ENCODE measurements at regions not wholly inside any gene's neighbourhood (a gene's known extent, or its start where the extent isn't known, plus 50 kb on each side); places are given as distances from the start of the nearest gene placed in this dataset.

DNA sequence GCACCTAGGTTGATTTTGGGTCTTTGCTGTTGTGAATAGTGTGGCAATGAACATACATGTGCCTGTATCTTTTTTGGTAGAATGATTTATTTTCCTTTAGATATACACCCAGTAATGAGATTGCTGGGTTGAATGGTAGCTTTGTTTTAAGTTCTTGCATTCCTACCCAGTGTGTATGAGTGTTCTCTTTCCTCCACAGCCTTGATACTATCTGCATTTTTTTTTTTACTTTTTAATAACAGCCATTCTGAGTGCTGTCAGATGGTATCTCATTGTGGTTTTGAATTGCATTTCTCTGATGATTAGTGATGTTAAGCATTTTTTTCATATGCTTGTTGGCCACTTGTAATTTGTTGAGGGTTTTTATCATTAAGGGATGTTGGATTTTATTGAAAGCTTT, 351.8 kb upstream of the GNPDA2 start:
- Histone ChIP-seq H3K4me1 (ENCODE audit: low read depth) (no peaks in the 10 kb centered on the region), H3K36me3 (ENCODE audit: low read depth) (no peaks in the 10 kb centered on the region), H3K4me3 (no peak overlapping the region), H3K9me3 (no peaks in the 10 kb centered on the region)
- DNase-seq (no peak), ATAC-seq (no peak)
- intact Hi-C loops (cut with DNase I, micrococcal nuclease) = no loop called here
- TF ChIP-seq, protein P1, sequence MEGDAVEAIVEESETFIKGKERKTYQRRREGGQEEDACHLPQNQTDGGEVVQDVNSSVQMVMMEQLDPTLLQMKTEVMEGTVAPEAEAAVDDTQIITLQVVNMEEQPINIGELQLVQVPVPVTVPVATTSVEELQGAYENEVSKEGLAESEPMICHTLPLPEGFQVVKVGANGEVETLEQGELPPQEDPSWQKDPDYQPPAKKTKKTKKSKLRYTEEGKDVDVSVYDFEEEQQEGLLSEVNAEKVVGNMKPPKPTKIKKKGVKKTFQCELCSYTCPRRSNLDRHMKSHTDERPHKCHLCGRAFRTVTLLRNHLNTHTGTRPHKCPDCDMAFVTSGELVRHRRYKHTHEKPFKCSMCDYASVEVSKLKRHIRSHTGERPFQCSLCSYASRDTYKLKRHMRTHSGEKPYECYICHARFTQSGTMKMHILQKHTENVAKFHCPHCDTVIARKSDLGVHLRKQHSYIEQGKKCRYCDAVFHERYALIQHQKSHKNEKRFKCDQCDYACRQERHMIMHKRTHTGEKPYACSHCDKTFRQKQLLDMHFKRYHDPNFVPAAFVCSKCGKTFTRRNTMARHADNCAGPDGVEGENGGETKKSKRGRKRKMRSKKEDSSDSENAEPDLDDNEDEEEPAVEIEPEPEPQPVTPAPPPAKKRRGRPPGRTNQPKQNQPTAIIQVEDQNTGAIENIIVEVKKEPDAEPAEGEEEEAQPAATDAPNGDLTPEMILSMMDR (IDR thresholded peaks at IDR 0.05) = no peak

DNA sequence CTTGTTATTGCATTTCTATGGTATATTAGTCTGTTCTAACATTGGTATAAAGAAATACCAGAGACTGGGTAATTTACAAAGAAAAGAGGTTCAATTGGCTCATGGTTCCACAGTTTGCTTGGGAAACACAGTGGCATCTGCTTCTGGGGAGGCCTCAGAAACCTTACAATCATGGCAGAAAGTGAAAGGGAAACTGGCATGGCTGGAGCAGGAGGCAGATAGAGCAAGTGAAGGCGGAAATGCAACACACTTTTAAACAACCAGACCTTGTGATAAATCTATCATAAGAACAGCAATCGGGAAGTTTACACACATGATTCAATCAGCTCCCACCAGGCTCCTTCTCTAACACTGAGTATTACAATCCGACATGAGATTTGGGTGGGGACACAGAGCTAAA, 346.6 kb upstream of the GNPDA2 start:
- Histone ChIP-seq H3K4me3 (no peak overlapping the region), H3K9me3 (no peaks in the 10 kb centered on the region), H3K4me1 (ENCODE audit: low read depth) (no peaks in the 10 kb centered on the region), H3K36me3 (ENCODE audit: low read depth) (no peaks in the 10 kb centered on the region)
- DNase-seq (no peak), ATAC-seq (no peak)
- intact Hi-C loops (cut with DNase I, micrococcal nuclease) = no loop called here
- TF ChIP-seq, protein P1 (IDR thresholded peaks at IDR 0.05) = no peak

DNA sequence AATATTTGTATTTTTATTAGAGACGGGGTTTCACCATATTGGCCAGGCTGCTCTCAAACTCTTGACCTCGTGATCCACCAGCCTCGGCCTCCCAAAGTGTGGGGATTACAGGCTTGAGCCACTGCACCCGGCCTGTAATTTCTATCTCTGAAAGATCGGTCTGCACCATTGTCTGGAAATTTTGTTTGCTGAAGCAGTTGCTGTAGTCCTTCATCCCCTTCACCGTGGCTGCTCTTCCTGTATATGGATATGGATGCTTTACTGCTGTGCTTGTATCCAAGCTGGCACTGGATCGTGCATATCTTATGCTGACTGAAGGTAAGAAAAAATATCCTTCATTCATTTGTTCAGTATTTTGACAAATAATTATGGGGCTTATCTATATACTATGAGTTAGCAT, 338.4 kb upstream of the GNPDA2 start:
- intact Hi-C loops (cut with DNase I, micrococcal nuclease) = no loop called here

DNA sequence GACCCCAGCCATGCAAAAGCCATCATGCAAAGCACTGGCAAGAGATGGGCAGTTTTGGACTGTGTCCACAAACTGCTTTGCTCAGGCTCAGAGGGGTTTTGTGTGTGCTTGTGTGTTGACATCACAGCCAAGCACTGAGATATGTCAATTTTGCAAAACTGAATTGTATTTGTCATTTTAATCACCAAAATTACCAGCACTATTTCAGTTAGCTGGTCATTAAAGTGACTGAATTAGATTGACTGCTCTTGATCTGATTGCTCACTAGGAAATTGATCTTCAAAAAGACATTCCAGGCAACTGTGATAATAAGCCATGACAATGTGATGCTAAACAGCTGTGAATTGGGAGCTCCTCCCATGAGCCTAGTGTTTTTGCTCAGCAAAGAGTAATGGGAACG, 337.3 kb upstream of the GNPDA2 start:
- DNase-seq = no peak
- H3K9me3 ChIP-seq = peaks cover 12% of the 10 kb centered on the region
- intact Hi-C loops (cut with DNase I, micrococcal nuclease) = no loop called here
- no peaks in the 10 kb centered on the region for H3K36me3 ChIP-seq (ENCODE audit: low read depth)
- no peak for ATAC-seq
- H3K4me1 ChIP-seq (ENCODE audit: low read depth) = no peaks in the 10 kb centered on the region
- no peak overlapping the region for H3K4me3 ChIP-seq
- TF ChIP-seq, protein P1 (IDR thresholded peaks at IDR 0.05) = no peak

More for the DNA sequence above, 338.4 kb upstream of the GNPDA2 start:
- Histone ChIP-seq H3K36me3 (ENCODE audit: low read depth) (no peaks in the 10 kb centered on the region), H3K4me3 (no peak overlapping the region), H3K4me1 (ENCODE audit: low read depth) (no peaks in the 10 kb centered on the region), H3K9me3 (peaks cover 12% of the 10 kb centered on the region)
- TF ChIP-seq, protein P1 (IDR thresholded peaks at IDR 0.05) = no peak
- DNase-seq = no peak
- ATAC-seq = no peak

DNA sequence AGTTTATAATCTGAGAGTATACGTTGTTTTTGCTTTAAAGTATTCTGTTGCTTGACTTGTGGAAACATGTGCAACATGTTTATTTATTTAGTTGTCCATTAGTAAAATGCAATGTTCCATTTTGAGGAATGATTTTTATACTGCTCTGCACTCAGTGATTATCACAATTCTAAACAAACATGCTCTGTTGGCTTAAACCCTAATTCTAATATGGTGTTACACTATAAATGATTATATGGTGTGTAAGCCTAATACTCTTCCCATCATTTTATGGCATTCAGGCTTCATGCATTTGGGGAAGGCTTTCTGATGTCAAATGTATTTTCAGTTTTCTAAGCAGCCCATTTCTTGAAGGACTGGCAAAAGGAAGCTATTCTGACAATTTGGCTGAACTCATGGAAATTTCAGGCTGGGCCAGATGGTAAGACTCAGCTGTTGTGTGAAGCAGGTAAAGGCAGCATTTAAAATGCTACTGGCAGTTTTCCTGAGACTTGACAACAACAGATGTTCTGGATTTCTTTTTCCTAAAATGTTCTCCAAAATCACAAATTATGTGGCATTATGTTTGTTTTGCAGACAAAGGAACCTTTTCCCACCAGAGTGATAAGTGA, 336.7 kb upstream of the GNPDA2 start:
- no peak overlapping the region for H3K4me3 ChIP-seq
- peaks cover 12% of the 10 kb centered on the region for H3K9me3 ChIP-seq
- ATAC-seq = no peak
- H3K4me1 ChIP-seq (ENCODE audit: low read depth) = no peaks in the 10 kb centered on the region
- intact Hi-C loops (cut with DNase I, micrococcal nuclease) = no loop called here
- H3K36me3 ChIP-seq (ENCODE audit: low read depth) = no peaks in the 10 kb centered on the region
- no peak for DNase-seq
- TF ChIP-seq, protein P1 (IDR thresholded peaks at IDR 0.05) = no peak

DNA sequence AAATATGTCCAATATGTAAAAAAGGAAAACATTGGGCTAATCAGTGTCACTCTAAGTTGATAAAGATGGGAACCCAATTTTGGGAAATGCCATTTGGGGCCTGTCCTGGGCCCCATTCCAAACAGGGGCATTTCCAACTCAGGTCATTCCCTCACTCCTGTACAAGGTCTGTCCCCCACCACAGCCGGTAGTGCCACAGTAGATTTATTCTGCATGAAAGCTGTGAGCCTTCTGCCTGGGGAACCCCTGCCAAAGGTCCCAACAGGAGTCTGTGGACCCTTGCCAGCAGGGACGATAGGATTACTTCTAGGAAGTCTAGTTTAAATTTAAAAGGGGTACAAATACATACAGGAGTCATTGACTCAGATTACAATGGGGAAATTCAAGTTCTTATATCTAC, 317.6 kb upstream of the GNPDA2 start:
- Histone ChIP-seq H3K4me1 (ENCODE audit: low read depth) (no peaks in the 10 kb centered on the region), H3K4me3 (no peak overlapping the region), H3K9me3 (peaks cover 33% of the 10 kb centered on the region), H3K36me3 (ENCODE audit: low read depth) (no peaks in the 10 kb centered on the region)
- intact Hi-C loops (cut with DNase I, micrococcal nuclease) = no loop called here
- TF ChIP-seq, protein P1 (IDR thresholded peaks at IDR 0.05) = no peak
- no peak for DNase-seq
- ATAC-seq = no peak
